Prostate gland (tissue), 2 donors: ENCODE measurements at regions not wholly inside any gene's neighbourhood (a gene's known extent, or its start where the extent isn't known, plus 50 kb on each side); places are given as distances from the start of the nearest gene placed in this dataset.
A peak's percentile ranks its signal among the peaks of the same experiment; 100 is the strongest.

ENCODE experiments used
- CTCF ChIP-seq, 4 experiments: fragments of 200-600 bp in 2 of 4; fragments of 450-650 bp in 2 of 4; sonication (generic) in 2 of 4; IDR thresholded peaks; 1 replicate in 3 of 4; 2 replicates in 1 of 4; pipeline ENCODE4 v1.5.1; 2016 to 2019; ENCODE audit warnings: antibody characterized with exemption in 4 of 4, mild to moderate bottlenecking in 2 of 4, moderate library complexity in 2 of 4
- POLR2A ChIP-seq: fragments of 450-650 bp; IDR thresholded peaks from one replicate; pipeline ENCODE4 v1.6.1; 2016; ENCODE audit warnings: antibody characterized with exemption, mild to moderate bottlenecking
- POLR2AphosphoS5 ChIP-seq: sonication (generic); formaldehyde crosslinking; IDR thresholded peaks from one replicate; pipeline ENCODE4 v1.6.1; 2017; ENCODE audit warnings: antibody characterized with exemption

- TF ChIP-seq POLR2A (no peak), CTCF (IDR thresholded peaks at IDR 0.05) (peak in 2 of 4 experiments; percentile 13 to 32), POLR2AphosphoS5 (no peak)
Observed at GRCh38 chr10:91745090-91745831, 53.0 kb upstream of the TNKS2 start.
